Brain pericyte (primary cell): ENCODE measurements at regions not wholly inside any gene's neighbourhood (a gene's known extent, or its start where the extent isn't known, plus 50 kb on each side); places are given as distances from the start of the nearest gene placed in this dataset.
"Not testable (repeated sequence)": the region's sequence is repeated elsewhere in the genome, so short reads cannot be mapped to it uniquely, and the experiment has no call there.

Experiments used
- DNase-seq: peaks from one replicate; pipeline ENCODE4 v3.0.0-alpha.2; 2012; ENCODE audit warnings: low read depth, low spot score

DNA sequence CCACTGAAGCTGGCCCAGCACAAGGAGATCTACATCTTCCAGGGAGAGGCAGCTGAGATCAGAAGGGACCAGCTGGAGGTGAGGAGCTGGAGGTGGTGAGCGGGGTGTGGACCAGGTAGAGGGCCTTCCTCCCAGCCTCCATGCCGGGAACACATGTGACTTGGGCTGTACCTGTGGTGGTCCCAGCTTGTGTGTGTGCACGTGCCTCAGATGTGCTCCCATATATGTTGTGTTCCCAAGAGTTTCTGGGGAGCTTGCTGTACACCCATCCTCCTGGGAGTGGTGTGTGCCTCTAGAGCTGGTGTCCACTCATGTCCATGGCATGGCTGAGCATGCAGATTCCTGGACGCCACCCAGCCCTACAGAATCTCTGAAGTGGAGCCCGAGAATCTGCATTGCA is 183.7 kb upstream of the AKAP13 start:
- DNase-seq, result not testable (repeated sequence)

DNA sequence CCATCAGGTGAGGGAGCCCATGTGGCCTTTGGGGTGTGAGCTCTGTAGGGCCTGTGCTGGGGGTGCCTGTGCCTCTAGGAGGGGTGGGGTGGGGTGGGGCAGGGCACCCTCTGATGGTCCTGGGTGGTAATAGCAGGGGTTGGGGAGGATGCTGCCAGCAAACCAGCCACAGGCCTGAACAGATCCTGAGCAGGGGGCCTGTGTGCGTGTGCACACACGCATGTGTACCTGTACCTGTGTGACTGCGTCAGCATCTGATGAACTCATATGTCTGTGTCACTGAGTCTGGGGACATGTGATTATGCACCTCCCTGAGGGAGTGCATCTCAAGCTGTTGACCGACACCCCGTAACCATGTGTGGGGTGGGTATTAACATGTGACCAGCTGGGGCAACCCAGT is 182.8 kb upstream of the AKAP13 start:
- not testable (repeated sequence) for DNase-seq

DNA sequence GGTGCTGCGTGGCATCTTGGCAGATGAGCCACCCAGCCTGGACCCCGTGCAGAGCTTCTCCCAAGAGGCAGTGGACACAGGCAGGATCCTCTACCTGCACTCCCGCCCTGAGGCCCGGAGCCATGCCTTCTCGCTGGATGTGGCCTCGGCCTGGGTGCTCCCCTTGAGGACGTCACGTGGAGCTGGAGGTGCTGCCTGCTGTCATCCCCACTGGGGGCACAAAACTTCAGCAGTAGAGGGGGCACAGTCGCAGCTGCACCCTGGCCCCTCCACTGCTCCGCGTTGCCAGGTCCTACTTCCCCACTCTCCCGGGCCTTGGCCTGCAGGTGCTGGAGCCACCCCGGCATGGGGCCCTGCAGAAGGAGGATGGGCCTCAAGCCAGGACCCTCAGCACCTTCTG is 182.0 kb upstream of the AKAP13 start:
- DNase-seq, result not testable (repeated sequence)

DNA sequence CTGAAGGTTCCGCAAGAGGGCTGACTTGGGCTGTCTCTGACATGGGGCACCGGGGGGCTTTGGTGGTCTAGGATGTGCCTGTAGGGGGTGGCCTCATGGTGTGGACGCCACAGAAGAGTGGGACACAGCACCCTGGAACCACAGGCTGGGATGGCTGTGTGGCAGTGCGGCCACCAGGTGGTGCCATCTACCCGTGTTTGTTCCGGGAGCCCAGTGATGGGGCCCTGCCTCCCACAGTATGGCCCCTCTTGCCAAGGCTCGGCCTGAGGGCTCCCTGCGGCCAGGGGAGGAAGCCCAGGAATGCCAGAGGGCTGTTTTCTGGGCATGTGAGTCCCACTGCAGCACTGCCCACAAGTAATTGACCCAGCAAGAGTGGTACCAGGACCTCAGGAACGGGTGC is 180.2 kb upstream of the AKAP13 start:
- DNase-seq, result not testable (repeated sequence)

DNA sequence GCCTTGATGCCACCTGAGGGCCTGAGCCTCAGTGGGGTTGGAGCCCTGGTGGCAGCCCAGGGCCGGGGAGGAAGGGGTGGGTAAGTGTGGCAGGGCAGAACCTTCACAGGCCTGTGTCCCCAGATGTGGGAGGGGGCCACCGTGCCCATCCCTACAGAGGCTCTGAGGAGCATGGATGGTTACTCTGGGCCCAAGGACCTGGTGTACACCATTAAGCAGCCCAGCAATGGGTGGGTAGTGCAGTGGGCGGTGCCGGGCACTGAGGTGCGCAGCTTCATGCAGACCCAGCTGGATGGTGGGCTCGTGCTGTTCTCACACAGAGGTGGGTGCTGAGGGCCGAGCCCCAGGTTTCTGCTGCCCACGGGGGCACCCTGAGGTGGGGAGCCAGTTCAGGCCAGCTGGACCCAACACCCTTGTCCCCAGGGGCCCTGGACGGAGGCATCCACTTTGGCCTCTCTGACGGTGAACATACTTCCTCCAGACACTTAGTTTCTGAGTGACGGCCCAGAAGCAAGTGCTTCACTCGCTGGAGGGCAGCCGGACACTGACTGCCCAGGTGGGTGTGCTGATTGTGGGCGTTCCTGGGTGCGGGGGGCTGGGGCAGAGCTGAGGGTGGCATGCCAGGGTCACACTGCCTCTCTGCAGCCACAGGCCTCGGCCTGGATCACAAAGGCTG is 179.1 kb upstream of the AKAP13 start:
- not testable (repeated sequence) for DNase-seq

DNA sequence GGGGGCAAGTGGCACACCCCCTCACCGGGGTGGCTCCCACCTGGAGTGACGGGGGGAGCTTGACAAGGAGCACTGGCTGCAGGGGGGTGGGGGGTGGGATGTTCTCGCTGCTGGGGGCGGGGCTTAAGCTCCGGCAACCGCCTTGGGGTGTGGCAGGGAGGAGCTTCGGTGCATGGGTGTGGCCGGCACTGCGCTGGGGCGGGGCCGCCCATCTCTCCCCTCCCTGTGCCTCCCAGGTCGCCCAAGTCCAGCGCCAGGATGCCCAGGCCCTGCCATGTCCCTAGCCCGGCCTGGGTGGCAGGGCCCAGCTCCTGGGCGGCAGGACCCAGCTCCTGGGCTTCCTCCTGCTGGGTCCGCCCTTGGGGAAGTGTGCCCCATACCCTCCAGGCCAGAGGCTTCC is 175.9 kb upstream of the AKAP13 start:
- not testable (repeated sequence) for DNase-seq

DNA sequence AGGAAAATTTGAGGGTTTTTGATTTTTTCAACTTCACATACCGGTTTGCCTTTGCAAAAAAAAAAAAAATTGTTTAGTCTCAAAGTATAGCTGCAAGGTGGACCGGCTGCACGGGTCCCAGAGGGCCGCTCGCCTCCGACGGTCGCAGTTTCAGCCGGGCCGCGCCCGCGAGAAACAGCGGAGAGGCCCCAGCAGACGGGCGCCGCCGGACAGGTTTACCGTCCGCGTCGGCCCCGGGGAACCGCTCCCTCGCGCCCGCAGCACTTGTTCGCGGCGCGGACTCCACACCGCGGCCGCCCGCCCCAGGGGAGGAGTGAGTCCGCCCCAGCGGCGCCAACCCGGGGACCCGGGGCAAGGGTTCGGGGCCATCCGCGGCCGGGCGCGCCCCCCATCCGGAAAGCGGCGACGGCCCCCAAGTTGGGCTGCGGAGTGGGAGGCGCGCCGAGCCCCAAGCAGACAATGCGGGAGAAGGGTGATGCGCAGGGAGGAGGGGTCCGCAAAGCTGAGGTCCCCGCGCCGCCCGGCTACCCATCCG is 146.5 kb upstream of the AKAP13 start:
- DNase-seq, result not testable (repeated sequence)

DNA sequence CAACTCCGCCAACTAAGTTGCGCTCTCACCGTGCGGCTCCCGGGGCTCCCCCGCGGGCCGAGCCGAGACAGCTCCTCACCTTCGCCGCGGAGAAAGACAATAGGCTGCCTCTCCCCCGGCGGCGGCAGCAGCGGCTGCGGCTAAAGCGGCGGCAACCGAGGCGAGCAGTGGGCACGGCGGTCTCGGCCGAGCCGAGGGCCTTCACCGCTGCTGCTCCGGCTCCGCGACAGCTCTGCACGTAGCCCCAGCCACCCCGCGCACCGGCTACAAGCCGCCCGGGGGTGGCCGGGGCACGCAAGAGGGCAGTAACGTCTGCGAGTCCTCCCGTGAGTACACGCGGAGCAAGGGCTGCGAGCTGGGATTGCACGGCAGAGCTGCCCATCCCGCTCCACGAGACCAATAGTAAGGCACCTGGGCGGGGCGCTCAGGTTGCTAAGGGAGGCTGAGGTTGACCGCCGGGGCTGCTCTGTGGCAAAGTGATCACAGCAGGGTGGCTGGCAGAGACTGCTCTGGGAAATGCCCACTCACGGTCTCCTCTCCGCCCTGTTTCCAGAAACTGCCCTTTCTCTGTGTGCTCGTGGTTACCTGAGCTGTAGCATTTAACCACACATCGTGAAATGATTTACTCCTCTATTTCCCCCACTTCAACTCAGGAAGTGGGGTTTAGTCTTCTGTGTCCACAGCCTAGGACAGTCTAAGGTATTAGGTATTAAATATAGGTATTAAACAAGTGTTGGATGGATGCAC is 145.8 kb upstream of the AKAP13 start:
- not testable (repeated sequence) for DNase-seq

DNA sequence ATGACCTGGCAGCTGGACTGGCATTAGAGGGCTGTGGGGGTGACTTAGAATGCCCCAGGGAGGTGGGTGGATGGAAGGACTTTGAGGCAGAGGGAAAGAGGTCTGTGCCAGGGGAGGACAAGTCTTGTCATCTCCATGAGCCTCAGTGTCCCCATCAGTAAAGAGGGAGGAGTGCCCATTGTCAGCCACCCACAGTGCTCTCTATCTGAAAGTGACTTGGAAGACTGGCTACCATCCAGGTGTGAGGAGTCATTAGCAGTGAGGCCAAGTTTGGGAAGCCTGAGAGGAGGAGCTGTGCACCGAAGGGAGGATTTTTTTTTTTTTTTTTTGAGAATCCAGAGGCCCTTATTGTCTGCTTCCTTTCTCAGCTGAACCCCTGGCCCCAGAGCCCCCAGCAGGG is 136.3 kb upstream of the AKAP13 start:
- DNase-seq, result not testable (repeated sequence)

DNA sequence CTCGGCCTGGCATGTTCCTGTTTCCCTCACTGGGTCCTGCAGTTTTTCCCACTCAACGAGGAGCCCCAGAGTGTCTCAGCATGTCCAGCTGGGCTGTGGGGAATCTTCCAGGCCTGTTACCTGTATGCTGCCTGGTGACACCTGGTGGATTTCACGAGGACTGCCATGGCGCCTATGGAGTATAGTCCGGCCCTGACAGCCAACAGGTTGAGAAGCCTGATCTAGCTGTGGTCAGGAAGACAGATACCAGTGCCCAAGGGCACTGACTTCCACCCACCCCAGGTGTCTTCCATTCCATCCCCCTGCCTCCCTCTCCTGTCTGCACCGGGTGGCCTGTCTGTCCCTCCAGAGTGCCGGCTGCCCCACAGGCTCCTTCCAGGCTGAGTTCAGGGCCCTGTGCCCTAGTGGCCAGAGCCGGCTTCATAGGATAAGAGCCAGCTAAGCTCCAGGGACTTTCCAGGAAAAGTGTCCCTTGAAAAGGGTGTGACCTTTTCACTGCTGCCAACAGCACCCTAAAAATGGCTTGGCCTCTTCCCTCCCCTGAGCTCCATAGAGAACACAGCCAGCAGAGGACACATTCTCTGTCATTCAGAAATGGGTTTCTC is 129.4 kb upstream of the AKAP13 start:
- not testable (repeated sequence) for DNase-seq

DNA sequence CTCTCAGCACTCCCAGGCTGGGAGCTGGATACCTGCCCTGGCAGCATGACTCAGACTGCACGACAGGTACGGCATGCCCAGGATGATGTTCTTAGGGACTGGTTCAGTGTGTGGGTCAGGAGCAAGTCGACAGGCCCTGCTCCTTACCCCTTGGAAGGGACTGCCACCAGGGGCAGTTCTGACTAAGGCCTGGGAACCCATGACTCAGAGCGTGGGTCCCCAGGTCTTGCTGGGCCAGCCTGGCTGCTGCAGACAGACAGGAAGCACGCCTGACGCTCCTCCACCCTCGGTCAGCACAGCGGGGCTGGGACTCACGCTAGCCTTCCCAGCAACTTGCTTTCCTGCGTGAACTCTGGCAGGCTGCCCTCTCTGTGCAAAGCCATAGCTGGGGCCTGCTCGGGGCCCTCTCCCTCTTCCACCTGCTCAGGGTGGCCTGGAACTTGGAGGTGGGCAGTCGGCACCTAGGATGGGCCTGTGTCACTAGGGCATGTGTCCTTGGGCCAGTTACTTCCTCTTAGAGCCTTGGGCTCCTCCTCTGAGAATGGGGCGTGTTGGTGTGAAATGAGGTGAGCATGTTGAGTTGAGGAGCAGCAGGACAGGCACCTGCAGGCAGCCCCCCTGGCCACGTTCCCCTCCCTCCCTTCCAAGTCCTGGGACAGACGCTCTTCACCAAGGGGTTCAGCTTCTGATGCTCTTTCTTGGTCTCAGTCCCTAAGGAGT is 127.0 kb upstream of the AKAP13 start:
- DNase-seq, result not testable (repeated sequence)

DNA sequence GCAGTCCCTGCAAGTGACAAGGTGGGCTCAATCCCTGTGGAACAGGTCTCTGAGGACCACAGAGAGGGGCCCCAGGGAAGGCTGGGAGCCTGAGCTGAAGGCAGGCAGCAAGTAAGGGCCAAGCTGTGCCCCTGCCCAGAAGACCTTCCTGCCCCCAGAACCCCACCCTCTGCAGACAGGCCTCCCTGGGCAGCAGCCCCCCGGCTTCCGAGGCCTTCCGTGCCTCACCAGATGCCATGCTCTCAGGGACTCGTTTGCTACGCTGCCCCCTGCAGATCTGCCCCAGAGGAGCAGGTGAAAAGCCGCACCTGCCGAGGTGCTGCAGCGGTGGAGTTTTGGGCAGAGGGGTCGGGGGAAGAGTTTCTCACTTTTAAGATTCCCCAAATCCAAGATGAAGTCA is 125.4 kb upstream of the AKAP13 start:
- DNase-seq, result not testable (repeated sequence)

DNA sequence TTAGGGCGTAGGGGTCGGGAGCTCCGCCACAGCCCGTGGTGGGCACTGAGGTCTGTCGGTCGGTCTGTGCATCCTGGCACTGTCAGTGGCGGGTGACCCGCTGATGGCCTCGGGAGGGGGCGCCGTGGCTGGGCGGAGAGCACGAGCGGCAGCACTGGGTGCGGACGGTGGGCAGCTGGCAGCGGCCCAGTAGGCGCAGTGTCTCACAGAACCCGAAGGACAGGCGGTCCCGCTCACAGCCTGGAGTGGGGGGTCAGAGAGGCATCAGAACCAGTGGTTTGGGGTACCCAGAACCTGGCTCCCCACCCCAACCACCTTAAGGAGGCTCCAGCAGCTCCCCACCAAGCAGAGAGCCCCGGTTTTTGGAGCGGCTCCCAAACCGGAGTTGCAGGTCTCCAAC is 124.9 kb upstream of the AKAP13 start:
- DNase-seq, result not testable (repeated sequence)

DNA sequence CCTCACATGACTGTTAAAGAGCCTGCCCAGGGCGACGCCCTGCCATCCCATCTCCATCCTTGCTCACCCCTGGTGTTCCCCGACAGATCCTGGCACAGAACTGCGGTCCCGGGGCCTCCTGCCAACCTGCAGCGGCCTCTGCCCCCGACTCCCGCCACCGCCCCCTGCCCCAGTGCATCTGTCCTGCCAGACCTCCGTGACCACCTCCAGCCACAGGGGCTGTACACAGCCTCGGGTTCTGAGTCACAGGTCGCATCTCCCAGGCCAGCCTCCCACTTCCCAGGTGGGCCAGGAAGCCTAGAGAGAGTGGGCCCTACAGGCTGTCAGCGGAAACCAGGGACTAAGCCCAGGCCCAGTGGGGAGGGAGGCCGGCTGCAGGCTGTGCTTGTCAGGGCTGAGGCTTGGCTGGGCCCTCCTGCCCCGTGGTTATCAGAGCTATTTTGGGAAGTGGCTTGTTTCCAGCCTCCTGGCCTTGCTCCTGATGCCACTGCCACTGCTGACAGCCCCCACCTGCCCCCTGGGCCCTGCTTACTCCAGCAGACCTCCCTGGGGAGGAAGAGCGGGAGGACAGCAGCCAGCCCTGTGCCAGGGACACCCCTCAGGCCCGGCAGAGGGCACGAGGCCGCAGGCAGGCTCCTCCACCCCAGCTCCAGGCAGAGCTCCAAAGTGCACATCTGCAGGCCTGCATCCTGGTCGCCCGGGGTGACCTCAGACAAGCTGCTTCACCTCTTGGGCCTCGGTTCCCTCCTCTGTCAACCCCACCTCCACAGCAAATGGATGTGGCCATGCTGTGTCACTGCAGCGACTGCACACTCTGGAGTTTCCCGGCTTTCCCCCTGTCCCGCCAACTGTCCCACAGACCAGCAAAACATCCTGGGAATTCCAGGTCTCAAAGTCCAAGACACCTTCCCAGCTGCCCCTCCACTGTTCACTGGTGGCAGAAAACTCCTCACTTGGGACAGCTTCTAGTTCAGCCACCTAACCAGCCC is 124.1 kb upstream of the AKAP13 start:
- DNase-seq, result not testable (repeated sequence)

DNA sequence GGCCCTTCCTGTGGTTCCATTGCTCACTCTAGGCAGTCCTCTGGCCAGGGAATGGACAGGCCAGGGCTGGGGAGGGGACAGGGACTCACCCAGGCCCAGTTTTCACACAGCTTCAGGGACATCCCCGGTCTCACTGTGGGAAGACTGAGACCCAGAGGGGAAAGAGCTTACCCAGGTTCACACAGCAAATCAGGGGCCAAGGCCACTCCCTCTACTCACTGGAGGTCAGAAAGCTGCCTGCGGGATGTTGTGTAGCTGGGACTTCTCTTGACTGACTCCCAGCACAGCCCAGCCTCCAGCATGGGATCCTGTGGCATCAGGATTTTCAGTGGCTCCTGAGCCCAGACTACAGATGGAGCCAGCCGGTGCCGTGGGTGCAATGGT is 122.3 kb upstream of the AKAP13 start:
- not testable (repeated sequence) for DNase-seq

DNA sequence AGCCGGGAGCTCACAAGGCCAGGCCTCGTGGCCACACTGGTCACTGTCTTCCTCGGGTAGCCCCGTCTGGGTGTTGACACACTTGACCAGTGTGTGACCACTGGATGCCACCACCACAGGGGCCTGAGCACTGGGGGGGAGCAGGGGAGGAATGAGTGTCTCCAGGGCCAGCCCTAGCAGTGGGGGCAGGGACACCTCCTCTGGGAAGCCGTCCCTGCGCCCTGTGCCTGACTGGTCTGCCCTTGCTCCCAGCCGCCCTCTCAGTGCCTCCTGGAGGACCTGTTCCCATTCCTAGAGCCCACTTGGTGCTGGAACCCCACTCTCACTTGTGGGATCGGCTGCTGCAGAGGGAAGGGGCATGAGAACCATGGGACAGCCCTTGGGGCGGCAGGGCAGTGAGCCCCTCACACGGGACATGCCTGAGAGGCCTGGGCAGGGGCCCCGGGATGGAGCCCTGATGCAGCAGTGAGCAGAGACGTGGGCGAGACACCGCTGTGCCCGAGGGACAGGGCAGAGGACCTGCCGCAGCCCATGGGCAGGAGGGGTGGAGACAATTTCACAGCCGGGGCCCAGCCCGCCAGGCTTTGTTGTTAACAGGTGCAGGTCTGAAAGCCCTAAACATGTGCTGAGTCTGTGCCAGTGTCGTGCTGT is 121.7 kb upstream of the AKAP13 start:
- DNase-seq, result not testable (repeated sequence)

DNA sequence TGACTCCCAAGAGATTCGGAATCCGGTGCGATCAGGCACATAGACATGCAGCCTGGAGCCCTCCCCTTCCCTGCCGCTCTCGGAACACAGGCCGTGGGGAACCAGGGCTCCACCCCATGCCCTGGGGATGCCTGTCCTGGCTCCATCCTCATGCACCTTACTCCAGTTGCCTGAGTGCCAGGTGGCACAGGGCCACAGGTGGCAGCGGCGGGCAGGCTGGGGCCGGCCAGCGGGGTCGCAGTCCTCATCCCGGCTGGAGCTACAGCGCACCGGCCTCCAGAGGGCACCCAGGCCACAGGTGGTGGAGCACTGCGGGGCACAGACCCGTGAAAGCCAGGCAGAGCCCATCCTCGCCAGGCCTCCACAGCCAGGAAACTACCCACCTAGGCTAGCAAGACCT is 119.9 kb upstream of the AKAP13 start:
- DNase-seq, result not testable (repeated sequence)

DNA sequence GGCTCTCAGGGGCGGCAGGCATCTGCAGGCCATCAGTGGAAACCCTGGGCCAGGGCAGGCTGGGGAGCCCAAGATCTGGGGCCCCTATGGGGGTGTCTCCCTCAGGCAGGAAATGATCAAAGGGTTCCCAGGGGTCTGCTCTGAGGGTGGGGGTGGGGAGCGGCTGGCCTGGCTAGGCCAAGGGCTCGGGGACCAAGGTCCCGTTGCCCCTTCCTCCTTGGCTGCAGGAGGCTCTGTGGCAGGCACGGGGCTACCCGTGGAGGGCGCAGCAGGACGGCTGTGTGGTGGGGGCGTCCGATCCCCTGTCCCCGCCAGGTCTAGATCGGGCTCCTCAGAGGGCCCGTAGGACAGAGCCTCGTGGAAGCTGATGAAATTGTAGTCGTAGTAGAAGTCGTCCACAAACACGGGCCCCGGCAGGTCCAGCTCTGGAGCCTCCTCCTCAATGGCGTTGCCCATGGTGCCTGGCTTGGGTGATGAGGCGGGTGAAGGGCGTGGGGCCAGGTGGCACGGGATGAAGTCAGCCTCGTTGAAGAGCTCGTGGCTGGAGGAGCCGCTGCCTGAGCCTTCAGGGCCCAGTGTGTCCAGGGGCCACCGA is 117.8 kb upstream of the AKAP13 start:
- not testable (repeated sequence) for DNase-seq

DNA sequence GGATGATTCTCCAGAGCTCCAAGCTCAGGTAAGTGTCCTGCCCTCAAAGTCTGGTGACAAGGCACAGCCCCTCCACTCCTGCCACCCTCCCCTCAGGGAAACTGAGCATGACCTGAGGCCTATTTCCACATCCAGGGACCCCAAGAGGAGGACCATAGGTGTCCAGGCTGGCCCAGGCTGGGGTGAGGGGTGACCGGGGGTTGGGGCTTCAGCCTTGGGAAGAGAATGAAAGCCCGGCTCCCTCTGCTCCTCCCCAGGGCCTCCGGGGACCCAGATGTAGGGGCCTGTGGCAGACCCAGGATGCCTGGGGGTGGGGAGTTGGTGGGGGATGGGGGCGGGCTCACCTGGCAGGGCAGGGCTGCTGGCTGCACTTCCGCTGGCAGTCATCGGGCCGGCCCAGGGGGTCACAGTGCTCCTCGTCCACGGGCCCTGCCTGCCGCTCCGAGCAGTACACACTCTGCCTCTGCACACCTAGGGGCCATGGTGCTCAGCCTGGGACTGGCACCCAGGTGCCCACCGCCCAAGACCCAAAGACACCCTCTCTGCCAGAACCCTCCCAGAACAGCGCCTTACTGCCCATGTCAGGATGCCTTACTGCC is 116.5 kb upstream of the AKAP13 start:
- not testable (repeated sequence) for DNase-seq
